ENCODE measurements at regions not wholly inside any gene's neighbourhood (a gene's known extent, or its start where the extent isn't known, plus 50 kb on each side); places are given as distances from the start of the nearest gene placed in this dataset.

DNA sequence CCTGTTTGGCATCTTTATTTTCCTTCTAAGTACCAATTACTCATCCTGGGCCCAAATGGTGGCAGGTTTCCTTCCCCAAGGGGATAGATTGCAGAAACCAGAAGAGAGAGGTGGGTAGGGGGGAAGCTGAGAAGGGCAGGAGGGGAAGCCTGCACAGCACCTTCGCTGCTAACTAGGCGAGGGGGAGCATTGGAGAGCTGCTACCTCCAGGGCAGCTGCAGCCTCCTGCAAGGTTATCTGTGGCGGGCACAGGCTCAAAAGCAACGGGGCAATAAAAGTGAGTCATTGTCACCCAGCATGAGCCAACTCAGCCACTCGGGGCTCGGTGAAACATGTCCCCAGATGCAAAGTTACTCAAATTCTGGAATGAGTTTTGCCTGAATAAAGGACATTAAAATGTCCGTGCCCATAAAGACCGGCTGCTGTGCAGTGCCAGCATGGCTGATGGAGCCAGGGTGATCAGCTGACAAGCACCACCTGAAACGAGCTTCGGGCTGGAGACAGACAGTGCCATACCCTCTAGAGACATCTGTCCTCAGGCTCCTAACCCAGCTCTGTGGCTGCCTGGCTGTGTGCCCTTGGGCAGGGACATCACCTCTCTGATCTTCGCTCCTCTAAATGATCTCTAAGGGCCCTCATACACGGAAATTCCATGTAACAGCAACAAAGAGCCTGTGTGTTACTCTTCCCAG lies 68.1 kb upstream of the GRIN2A start:
- no peak for DNase-seq (ENCODE audit: low read depth in 1 of 2, low spot score in 1 of 2)
- H3K27ac ChIP-seq (replicated peaks): no peak overlapping the region
- no peak overlapping the region for H3K4me3 ChIP-seq (replicated peaks; ENCODE audit: insufficient read depth, low read length)
- no peak for TF ChIP-seq SPI1 (IDR thresholded peaks at IDR 0.05; ENCODE audit: borderline replicate concordance, low read depth)
- no peak for TF ChIP-seq GABPA (IDR thresholded peaks at IDR 0.05; ENCODE audit: low read depth)
- TF ChIP-seq, protein P1, sequence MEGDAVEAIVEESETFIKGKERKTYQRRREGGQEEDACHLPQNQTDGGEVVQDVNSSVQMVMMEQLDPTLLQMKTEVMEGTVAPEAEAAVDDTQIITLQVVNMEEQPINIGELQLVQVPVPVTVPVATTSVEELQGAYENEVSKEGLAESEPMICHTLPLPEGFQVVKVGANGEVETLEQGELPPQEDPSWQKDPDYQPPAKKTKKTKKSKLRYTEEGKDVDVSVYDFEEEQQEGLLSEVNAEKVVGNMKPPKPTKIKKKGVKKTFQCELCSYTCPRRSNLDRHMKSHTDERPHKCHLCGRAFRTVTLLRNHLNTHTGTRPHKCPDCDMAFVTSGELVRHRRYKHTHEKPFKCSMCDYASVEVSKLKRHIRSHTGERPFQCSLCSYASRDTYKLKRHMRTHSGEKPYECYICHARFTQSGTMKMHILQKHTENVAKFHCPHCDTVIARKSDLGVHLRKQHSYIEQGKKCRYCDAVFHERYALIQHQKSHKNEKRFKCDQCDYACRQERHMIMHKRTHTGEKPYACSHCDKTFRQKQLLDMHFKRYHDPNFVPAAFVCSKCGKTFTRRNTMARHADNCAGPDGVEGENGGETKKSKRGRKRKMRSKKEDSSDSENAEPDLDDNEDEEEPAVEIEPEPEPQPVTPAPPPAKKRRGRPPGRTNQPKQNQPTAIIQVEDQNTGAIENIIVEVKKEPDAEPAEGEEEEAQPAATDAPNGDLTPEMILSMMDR (IDR thresholded peaks at IDR 0.05; ENCODE audit: insufficient read depth, low read length): no peak
- TF ChIP-seq, protein P2, sequence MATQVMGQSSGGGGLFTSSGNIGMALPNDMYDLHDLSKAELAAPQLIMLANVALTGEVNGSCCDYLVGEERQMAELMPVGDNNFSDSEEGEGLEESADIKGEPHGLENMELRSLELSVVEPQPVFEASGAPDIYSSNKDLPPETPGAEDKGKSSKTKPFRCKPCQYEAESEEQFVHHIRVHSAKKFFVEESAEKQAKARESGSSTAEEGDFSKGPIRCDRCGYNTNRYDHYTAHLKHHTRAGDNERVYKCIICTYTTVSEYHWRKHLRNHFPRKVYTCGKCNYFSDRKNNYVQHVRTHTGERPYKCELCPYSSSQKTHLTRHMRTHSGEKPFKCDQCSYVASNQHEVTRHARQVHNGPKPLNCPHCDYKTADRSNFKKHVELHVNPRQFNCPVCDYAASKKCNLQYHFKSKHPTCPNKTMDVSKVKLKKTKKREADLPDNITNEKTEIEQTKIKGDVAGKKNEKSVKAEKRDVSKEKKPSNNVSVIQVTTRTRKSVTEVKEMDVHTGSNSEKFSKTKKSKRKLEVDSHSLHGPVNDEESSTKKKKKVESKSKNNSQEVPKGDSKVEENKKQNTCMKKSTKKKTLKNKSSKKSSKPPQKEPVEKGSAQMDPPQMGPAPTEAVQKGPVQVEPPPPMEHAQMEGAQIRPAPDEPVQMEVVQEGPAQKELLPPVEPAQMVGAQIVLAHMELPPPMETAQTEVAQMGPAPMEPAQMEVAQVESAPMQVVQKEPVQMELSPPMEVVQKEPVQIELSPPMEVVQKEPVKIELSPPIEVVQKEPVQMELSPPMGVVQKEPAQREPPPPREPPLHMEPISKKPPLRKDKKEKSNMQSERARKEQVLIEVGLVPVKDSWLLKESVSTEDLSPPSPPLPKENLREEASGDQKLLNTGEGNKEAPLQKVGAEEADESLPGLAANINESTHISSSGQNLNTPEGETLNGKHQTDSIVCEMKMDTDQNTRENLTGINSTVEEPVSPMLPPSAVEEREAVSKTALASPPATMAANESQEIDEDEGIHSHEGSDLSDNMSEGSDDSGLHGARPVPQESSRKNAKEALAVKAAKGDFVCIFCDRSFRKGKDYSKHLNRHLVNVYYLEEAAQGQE (IDR thresholded peaks at IDR 0.05; ENCODE audit: insufficient replicate concordance, low read depth): no peak
- no peak for TF ChIP-seq POLR2AphosphoS5 (IDR thresholded peaks at IDR 0.05; ENCODE audit: low read depth)
- no peaks in the 10 kb centered on the region for H3K27me3 ChIP-seq (ENCODE audit: insufficient read depth, poor library complexity, severe bottlenecking)

DNA sequence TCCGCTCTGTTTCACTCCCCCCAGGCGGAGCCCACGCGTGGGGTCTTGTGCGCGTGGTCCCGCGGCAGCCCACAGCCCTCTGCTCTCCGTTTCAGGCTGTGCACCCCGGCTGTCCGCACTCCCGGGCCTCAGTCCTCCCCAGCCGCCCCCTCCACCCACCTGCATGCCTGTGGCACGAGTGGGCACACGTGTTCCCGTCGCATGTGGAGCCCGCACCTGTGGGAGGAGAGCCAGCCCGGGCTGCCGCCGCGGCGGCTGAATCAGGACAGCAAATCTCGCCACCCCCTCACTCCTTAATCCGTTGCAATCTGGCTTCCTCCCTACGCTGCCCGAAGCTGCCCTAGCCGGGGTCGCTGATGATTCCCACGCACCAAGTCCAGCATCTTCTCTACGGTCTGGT lies 69.9 kb upstream of the GRIN2A start:
- DNase-seq (ENCODE audit: low read depth in 1 of 2, low spot score in 1 of 2): no peak

DNA sequence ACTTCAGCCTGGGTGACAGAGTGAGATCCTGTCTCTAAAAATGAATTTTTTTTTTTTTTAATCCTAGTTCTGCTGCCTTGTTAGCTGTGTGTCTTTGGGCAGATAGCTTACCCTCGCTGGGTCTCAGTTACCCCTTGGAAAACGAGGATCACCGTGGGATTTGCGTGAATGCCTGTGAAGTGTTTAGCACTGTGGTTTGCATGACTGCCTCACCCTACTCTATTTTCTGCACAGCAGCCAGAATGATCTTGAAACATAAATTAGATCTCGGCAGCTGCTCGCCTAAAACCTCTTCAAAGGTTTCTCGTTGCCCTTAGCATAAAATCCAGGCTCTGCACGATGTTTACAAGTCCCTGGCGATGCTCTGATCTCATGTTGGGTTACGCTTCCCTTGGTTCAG lies 71.2 kb upstream of the GRIN2A start:
- no peak overlapping the region for H3K27ac ChIP-seq (replicated peaks)
- DNase-seq (ENCODE audit: low read depth in 1 of 2, low spot score in 1 of 2): no peak
- no peak overlapping the region for H3K4me3 ChIP-seq (replicated peaks; ENCODE audit: insufficient read depth, low read length)
- H3K27me3 ChIP-seq (ENCODE audit: insufficient read depth, poor library complexity, severe bottlenecking): no peaks in the 10 kb centered on the region
- TF ChIP-seq POLR2AphosphoS5 (IDR thresholded peaks at IDR 0.05; ENCODE audit: low read depth): no peak
- TF ChIP-seq, protein P1 (IDR thresholded peaks at IDR 0.05; ENCODE audit: insufficient read depth, low read length): no peak

More for the DNA sequence above, 69.9 kb upstream of the GRIN2A start:
- Histone ChIP-seq H3K27ac (replicated peaks) (no peak overlapping the region), H3K4me3 (replicated peaks; ENCODE audit: insufficient read depth, low read length) (no peak overlapping the region), H3K27me3 (ENCODE audit: insufficient read depth, poor library complexity, severe bottlenecking) (no peaks in the 10 kb centered on the region)
- no peak for TF ChIP-seq GABPA (IDR thresholded peaks at IDR 0.05; ENCODE audit: low read depth)
- TF ChIP-seq, protein P1 (IDR thresholded peaks at IDR 0.05; ENCODE audit: insufficient read depth, low read length): no peak
- TF ChIP-seq SPI1 (IDR thresholded peaks at IDR 0.05; ENCODE audit: borderline replicate concordance, low read depth): no peak
- TF ChIP-seq POLR2AphosphoS5 (IDR thresholded peaks at IDR 0.05; ENCODE audit: low read depth): no peak
- TF ChIP-seq, protein P2 (IDR thresholded peaks at IDR 0.05; ENCODE audit: insufficient replicate concordance, low read depth): no peak

DNA sequence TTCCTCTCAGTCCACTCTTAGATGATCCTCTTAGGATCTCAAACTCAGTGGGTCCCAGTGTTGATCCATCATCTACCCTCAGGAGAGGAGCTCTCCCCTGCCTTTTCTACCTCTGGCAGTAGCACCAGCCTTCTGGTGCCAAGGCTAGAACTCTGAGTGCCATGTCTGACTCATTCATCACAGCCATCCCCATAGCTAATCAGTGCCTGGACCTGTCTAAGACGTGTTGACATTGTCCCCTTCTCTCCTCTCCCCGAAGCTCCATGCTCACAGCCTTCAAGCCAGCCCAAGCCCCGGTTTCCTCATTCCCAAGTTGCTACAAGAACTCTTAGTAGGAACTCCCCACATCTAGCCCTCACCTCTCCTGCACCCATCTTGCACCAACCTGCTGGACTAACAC lies 73.5 kb upstream of the GRIN2A start:
- TF ChIP-seq GABPA (IDR thresholded peaks at IDR 0.05; ENCODE audit: low read depth) (no peak), POLR2AphosphoS5 (IDR thresholded peaks at IDR 0.05; ENCODE audit: low read depth) (no peak)
- TF ChIP-seq, protein P2 (IDR thresholded peaks at IDR 0.05; ENCODE audit: insufficient replicate concordance, low read depth): no peak
- H3K4me3 ChIP-seq (replicated peaks; ENCODE audit: insufficient read depth, low read length): no peak overlapping the region
- DNase-seq (ENCODE audit: low read depth in 1 of 2, low spot score in 1 of 2): no peak
- no peaks in the 10 kb centered on the region for H3K27me3 ChIP-seq (ENCODE audit: insufficient read depth, poor library complexity, severe bottlenecking)
- H3K27ac ChIP-seq (replicated peaks): no peak overlapping the region
